K562 (cell line): ENCODE measurements at regions not wholly inside any gene's neighbourhood (a gene's known extent, or its start where the extent isn't known, plus 50 kb on each side); places are given as distances from the start of the nearest gene placed in this dataset.

Source experiments
- ATAC-seq: fragments of 200-7000 bp; cut with Tn5 transposase; 3 replicates; pipeline ENCODE4 v1.9.1; 2020; ENCODE audit warnings: moderate library complexity
- BruUV-seq: library from RNA; stranded (reverse); fragments of 400-500 nt; replicated peaks from 2 replicates; lab custom pipeline; 2021; lab: Mats Ljungman, UMichigan
- CTCF ChIA-PET: fragments of 300-600 bp; formaldehyde crosslinking; extraction: SDS; loops from one replicate; lab custom pipeline; 2021; ENCODE audit warnings: low intra/inter-chr PET ratio; lab: Yijun Ruan, JAX
- POLR2A ChIA-PET: fragments of 300-600, 350-650 bp; sonication (Branson Sonifier 250); formaldehyde crosslinking; extraction: SDS; loops from one replicate; lab custom pipeline; 2021; ENCODE audit warnings: antibody characterized with exemption, inconsistent platforms; lab: Yijun Ruan, JAX
- DNase-seq, 4 experiments: peaks; one replicate each; pipeline versions ENCODE4 v3.0.0 to v3.0.0-alpha.2; 2011 to 2018; ENCODE audit warnings: low spot score in 3 of 4, mixed read lengths in 3 of 4; ENCODE audit errors: extremely low read depth in 1 of 4
- FAIRE-seq: peaks from 2 replicates; lab custom pipeline; 2011; peaks lifted over from hg19 to GRCh38; lab: Jason Lieb, UNC
- H2AFZ ChIP-seq: 2 replicates; pipeline ENCODE4 v1.6.0; 2011; ENCODE audit warnings: low read depth, low read length, control low read depth, inconsistent platforms
- H3K27ac ChIP-seq: fragments of 200-600 bp; 3 replicates; pipeline ENCODE4 v1.8.0; 2011; ENCODE audit warnings: low read depth, mild to moderate bottlenecking, control low read depth, inconsistent platforms, low read length, moderate library complexity, mixed read lengths; ENCODE audit errors: extremely low read depth
- H3K27me3 ChIP-seq, 2 experiments: fragments of 300-600 bp in 1 of 2; 2 replicates in 1 of 2; 3 replicates in 1 of 2; pipeline versions ENCODE4 v1.6.0 to v1.8.0; 2011; ENCODE audit warnings: inconsistent platforms in 2 of 2, low read length in 2 of 2, mild to moderate bottlenecking in 1 of 2, mixed read lengths in 1 of 2, moderate library complexity in 1 of 2; ENCODE audit not compliant: control insufficient read depth in 2 of 2, insufficient read depth in 2 of 2
- H3K36me3 ChIP-seq: fragments of 300-600 bp; 3 replicates; pipeline ENCODE4 v1.8.0; 2011; ENCODE audit warnings: mild to moderate bottlenecking, low read length, inconsistent platforms; ENCODE audit not compliant: control insufficient read depth, insufficient read depth
- H3K4me1 ChIP-seq, 2 experiments: fragments of 200-600 bp in 1 of 2; replicated peaks in 1 of 2; 2 replicates in 1 of 2; 3 replicates in 1 of 2; pipeline versions ENCODE4 v1.5.1 to v1.8.0; 2011; ENCODE audit warnings: inconsistent platforms in 2 of 2, low read length in 2 of 2, mild to moderate bottlenecking in 1 of 2, mixed read lengths in 1 of 2, moderate library complexity in 1 of 2; ENCODE audit not compliant: control insufficient read depth in 2 of 2, insufficient read depth in 2 of 2
- H3K4me2 ChIP-seq: 2 replicates; pipeline ENCODE4 v1.6.1; 2011; ENCODE audit warnings: low read length, control low read depth, inconsistent platforms, mixed read lengths; ENCODE audit not compliant: insufficient read depth
- H3K4me3 ChIP-seq: fragments of 200-600 bp; sonication (generic), shearing (Covaris generic); 2 replicates; pipeline ENCODE4 v1.5.1; 2016; ENCODE audit warnings: control low read depth, inconsistent platforms
- H3K79me2 ChIP-seq: fragments of 200-600 bp; 3 replicates; pipeline ENCODE4 v1.8.0; 2011; ENCODE audit warnings: low read length, inconsistent platforms; ENCODE audit not compliant: control insufficient read depth, insufficient read depth
- H3K9ac ChIP-seq, 2 experiments: 2 replicates each; pipeline versions ENCODE4 v1.6.0 to v1.6.1; 2011; ENCODE audit warnings: low read depth in 2 of 2, low read length in 2 of 2, control low read depth in 1 of 2, inconsistent platforms in 1 of 2, mild to moderate bottlenecking in 1 of 2, mixed read lengths in 1 of 2; ENCODE audit not compliant: insufficient read depth in 1 of 2
- H3K9me1 ChIP-seq: one replicate; pipeline ENCODE4 v1.6.0; 2011; ENCODE audit warnings: inconsistent platforms, mild to moderate bottlenecking, low read length, moderate library complexity; ENCODE audit not compliant: control insufficient read depth, insufficient read depth
- H3K9me3 ChIP-seq: replicated peaks from 2 replicates; pipeline ENCODE4 v1.5.1; 2011; ENCODE audit warnings: low read depth, low read length, inconsistent platforms; ENCODE audit not compliant: control insufficient read depth, insufficient read depth
- H4K20me1 ChIP-seq: replicated peaks from 2 replicates; pipeline ENCODE4 v1.6.1; 2011; ENCODE audit warnings: low read length, inconsistent platforms, mixed read lengths; ENCODE audit not compliant: control insufficient read depth, insufficient read depth
- BACH1 ChIP-seq: fragments of 200-800 bp; sonication (Bioruptor generic); IDR thresholded peaks from 2 replicates; pipeline ENCODE4 v1.6.1; 2016; ENCODE audit warnings: missing genetic modification characterization, missing compliant biosample characterization
- ESRRA ChIP-seq: fragments of 450-650 bp; IDR thresholded peaks from 2 replicates; pipeline ENCODE4 v1.6.1; 2014; ENCODE audit warnings: low read depth, mild to moderate bottlenecking, moderate library complexity, borderline replicate concordance
- HDAC6 ChIP-seq: IDR thresholded peaks from 2 replicates; pipeline ENCODE4 v1.6.1; 2012; ENCODE audit warnings: low read depth, mild to moderate bottlenecking, control low read depth, inconsistent platforms, low read length, moderate library complexity
- PPARD ChIP-seq: fragments of 250-450 bp; sonication (Bioruptor Pico); IDR thresholded peaks from 2 replicates; pipeline ENCODE4 v1.8.0; 2022; ENCODE audit warnings: inconsistent platforms, mild to moderate bottlenecking, moderate library complexity
- SOX6 ChIP-seq: fragments of 450-650 bp; IDR thresholded peaks from 2 replicates; pipeline ENCODE4 v1.6.1; 2014; ENCODE audit warnings: mild to moderate bottlenecking
- TAF1 ChIP-seq: IDR thresholded peaks from 2 replicates; pipeline ENCODE4 v1.6.1; 2011; ENCODE audit warnings: mild to moderate bottlenecking, low read length, moderate library complexity; ENCODE audit not compliant: insufficient read depth, control insufficient read depth, severe bottlenecking; ENCODE audit errors: extremely low read depth
- ZBTB40 ChIP-seq, 2 experiments: fragments of 450-650 bp in 1 of 2; sonication (generic) in 1 of 2; formaldehyde crosslinking in 1 of 2; IDR thresholded peaks; 2 replicates each; pipeline versions ENCODE4 v1.7.1 to v1.9.0; 2016 to 2022; ENCODE audit warnings: inconsistent platforms in 1 of 2, mild to moderate bottlenecking in 1 of 2, missing genetic modification reagents in 1 of 2
- WGBS: fragments of 100-300 bp; shearing (Covaris generic); methylation state at CpG from one replicate; pipeline ENCODE4 v1.1.6; 2016; ENCODE audit warnings: low coverage, mixed read lengths; ENCODE audit not compliant: insufficient coverage; ENCODE audit errors: missing lambda C conversion rate; 5-methylcytosine and 5-hydroxymethylcytosine counted together
- in situ Hi-C: fragments of 300-500 bp; cut with MboI; formaldehyde crosslinking; loops from 4 replicates; pipeline ENCODE4 v1.15.0; 2018; ENCODE audit warnings: inconsistent platforms, mixed read lengths
- intact Hi-C: fragments of 100-400 bp; cut with micrococcal nuclease; formaldehyde crosslinking; loops from 2 replicates; pipeline ENCODE4 v1.14.2; 2022
- TF ChIP-seq, protein P1 (sequence below): fragments of 200-800 bp; sonication (Bioruptor generic); IDR thresholded peaks from 2 replicates; pipeline ENCODE4 v1.6.1; 2017; ENCODE audit warnings: missing genetic modification characterization, missing compliant biosample characterization
- TF ChIP-seq, protein P2 (sequence below): fragments of 450-650 bp; formaldehyde crosslinking; IDR thresholded peaks from 2 replicates; pipeline ENCODE4 v1.4.0; 2022; ENCODE audit warnings: missing genetic modification characterization

DNA sequence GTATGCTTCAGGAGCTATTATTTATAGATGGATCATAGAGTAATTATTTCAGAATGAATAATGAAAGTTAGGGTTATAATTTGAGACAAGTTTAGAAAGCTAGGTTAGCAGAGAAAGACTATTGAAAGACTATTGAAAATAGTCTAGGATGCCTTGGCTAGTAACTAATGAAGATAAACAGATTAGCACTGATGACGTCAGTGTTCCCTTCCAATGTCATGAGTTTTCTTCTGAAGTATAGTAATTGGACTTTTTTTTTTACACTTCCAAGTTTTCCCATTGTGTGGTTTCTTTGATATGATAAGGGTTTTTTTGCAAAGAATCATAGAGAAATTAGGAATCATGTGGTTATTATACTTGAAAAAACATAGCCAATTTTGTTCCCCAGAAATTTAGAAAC is 1041.5 kb upstream of the CRIM1 start:
- Histone ChIP-seq H3K9me1 (no peaks in the 10 kb centered on the region), H3K36me3 (no peaks in the 10 kb centered on the region), H3K4me3 (no peak overlapping the region), H3K79me2 (no peaks in the 10 kb centered on the region), H3K9ac (no peak overlapping the region), H2AFZ (no peak overlapping the region), H4K20me1 (no peaks in the 10 kb centered on the region), H3K27ac (no peak overlapping the region), H3K4me1 (no peaks in the 10 kb centered on the region), H3K4me2 (no peak overlapping the region), H3K9me3 (no peaks in the 10 kb centered on the region), H3K27me3 (no peaks in the 10 kb centered on the region)
- in situ Hi-C loops (no loop called here), intact Hi-C loops (no loop called here)
- ATAC-seq: no peak
- no peak for DNase-seq
- WGBS: 0% methylated on average over 1 of the region's 1 CpG
- ChIA-PET CTCF (no interaction called here), POLR2A (no interaction called here)
- FAIRE-seq: no peak
- no TSS peak for BruUV-seq
- no peak for TF ChIP-seq SOX6
- TF ChIP-seq ZBTB40 (IDR thresholded peaks at IDR 0.05): no peak
- no peak for TF ChIP-seq ZBTB40 (CRISPR knock-in tag; IDR thresholded peaks at IDR 0.05)
- TF ChIP-seq BACH1: no peak
- no peak for TF ChIP-seq ESRRA
- TF ChIP-seq TAF1: no peak
- no peak for TF ChIP-seq PPARD (CRISPR knock-in tag)
- TF ChIP-seq, protein P1, sequence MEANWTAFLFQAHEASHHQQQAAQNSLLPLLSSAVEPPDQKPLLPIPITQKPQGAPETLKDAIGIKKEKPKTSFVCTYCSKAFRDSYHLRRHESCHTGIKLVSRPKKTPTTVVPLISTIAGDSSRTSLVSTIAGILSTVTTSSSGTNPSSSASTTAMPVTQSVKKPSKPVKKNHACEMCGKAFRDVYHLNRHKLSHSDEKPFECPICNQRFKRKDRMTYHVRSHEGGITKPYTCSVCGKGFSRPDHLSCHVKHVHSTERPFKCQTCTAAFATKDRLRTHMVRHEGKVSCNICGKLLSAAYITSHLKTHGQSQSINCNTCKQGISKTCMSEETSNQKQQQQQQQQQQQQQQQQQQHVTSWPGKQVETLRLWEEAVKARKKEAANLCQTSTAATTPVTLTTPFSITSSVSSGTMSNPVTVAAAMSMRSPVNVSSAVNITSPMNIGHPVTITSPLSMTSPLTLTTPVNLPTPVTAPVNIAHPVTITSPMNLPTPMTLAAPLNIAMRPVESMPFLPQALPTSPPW (CRISPR knock-in tag): no peak
- TF ChIP-seq, protein P2, sequence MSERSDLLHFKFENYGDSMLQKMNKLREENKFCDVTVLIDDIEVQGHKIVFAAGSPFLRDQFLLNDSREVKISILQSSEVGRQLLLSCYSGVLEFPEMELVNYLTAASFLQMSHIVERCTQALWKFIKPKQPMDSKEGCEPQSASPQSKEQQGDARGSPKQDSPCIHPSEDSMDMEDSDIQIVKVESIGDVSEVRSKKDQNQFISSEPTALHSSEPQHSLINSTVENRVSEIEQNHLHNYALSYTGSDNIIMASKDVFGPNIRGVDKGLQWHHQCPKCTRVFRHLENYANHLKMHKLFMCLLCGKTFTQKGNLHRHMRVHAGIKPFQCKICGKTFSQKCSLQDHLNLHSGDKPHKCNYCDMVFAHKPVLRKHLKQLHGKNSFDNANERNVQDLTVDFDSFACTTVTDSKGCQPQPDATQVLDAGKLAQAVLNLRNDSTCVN (CRISPR knock-in tag): no peak
- no peak for TF ChIP-seq HDAC6
